ENCODE measurements at regions not wholly inside any gene's neighbourhood (a gene's known extent, or its start where the extent isn't known, plus 50 kb on each side); places are given as distances from the start of the nearest gene placed in this dataset.

DNA sequence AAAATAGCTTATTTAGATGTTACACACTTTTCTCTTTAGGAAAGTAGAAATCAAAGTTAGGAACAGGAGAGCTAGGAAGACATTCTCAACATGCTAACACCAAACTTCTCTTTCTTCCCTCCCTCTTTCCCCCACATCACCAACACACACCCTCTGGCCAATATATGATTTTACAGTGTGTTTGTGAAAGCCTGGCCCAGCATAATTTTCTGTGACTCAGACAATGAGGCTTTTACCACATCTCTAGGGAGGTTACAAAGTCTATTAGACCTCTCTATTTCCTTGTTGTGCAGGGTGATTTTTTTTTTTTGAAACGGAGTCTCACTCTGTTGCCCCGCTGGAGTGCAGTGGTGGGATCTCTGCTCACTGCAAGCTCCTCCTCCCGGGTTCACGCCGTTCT is 189.9 kb downstream of the AASDH start:
- H3K9me3 ChIP-seq (ENCODE audit: severe bottlenecking): no peaks in the 10 kb centered on the region
- H3K4me1 ChIP-seq (ENCODE audit: insufficient read depth, poor library complexity, severe bottlenecking): no peaks in the 10 kb centered on the region
- H3K27me3 ChIP-seq (ENCODE audit: insufficient read depth, poor library complexity, severe bottlenecking): no peaks in the 10 kb centered on the region
- H3K4me3 ChIP-seq (ENCODE audit: severe bottlenecking): no peak overlapping the region
- H3K27ac ChIP-seq (ENCODE audit: poor library complexity, severe bottlenecking): no peak overlapping the region
- no peaks in the 10 kb centered on the region for H3K36me3 ChIP-seq (ENCODE audit: low read depth)
- TF ChIP-seq CTCF (IDR thresholded peaks at IDR 0.05; ENCODE audit: poor library complexity, severe bottlenecking): no peak
- DNase-seq (ENCODE audit: low spot score): no peak
- ATAC-seq (ENCODE audit: low read depth): no peak

- TF ChIP-seq CTCF (IDR thresholded peaks at IDR 0.05; ENCODE audit: poor library complexity, severe bottlenecking): no peak
- Histone ChIP-seq H3K9me3 (ENCODE audit: severe bottlenecking) (no peaks in the 10 kb centered on the region), H3K4me1 (ENCODE audit: insufficient read depth, poor library complexity, severe bottlenecking) (no peaks in the 10 kb centered on the region), H3K4me3 (ENCODE audit: severe bottlenecking) (no peak overlapping the region), H3K27me3 (ENCODE audit: insufficient read depth, poor library complexity, severe bottlenecking) (no peaks in the 10 kb centered on the region), H3K27ac (ENCODE audit: poor library complexity, severe bottlenecking) (no peak overlapping the region), H3K36me3 (ENCODE audit: low read depth) (no peaks in the 10 kb centered on the region)
- DNase-seq (ENCODE audit: low spot score): no peak
- ATAC-seq (ENCODE audit: low read depth): no peak
Observed at GRCh38 chr4:56195025-56195424, 192.3 kb downstream of the AASDH start.

GRCh38 chr4:56191534-56191933 is 195.8 kb downstream of the AASDH start:
- no peaks in the 10 kb centered on the region for H3K36me3 ChIP-seq (ENCODE audit: low read depth)
- no peak for ATAC-seq (ENCODE audit: low read depth)
- no peak for TF ChIP-seq CTCF (IDR thresholded peaks at IDR 0.05; ENCODE audit: poor library complexity, severe bottlenecking)
- no peaks in the 10 kb centered on the region for H3K4me1 ChIP-seq (ENCODE audit: insufficient read depth, poor library complexity, severe bottlenecking)
- no peak overlapping the region for H3K4me3 ChIP-seq (ENCODE audit: severe bottlenecking)
- no peaks in the 10 kb centered on the region for H3K9me3 ChIP-seq (ENCODE audit: severe bottlenecking)
- H3K27me3 ChIP-seq (ENCODE audit: insufficient read depth, poor library complexity, severe bottlenecking): no peaks in the 10 kb centered on the region
- no peak overlapping the region for H3K27ac ChIP-seq (ENCODE audit: poor library complexity, severe bottlenecking)
- DNase-seq (ENCODE audit: low spot score): no peak

GRCh38 chr4:56187688-56188087 is 199.6 kb downstream of the AASDH start:
- DNase-seq (ENCODE audit: low spot score): no peak
- no peaks in the 10 kb centered on the region for H3K9me3 ChIP-seq (ENCODE audit: severe bottlenecking)
- H3K27ac ChIP-seq (ENCODE audit: poor library complexity, severe bottlenecking): no peak overlapping the region
- ATAC-seq (ENCODE audit: low read depth): no peak
- H3K36me3 ChIP-seq (ENCODE audit: low read depth): no peaks in the 10 kb centered on the region
- no peak for TF ChIP-seq CTCF (IDR thresholded peaks at IDR 0.05; ENCODE audit: poor library complexity, severe bottlenecking)
- no peaks in the 10 kb centered on the region for H3K27me3 ChIP-seq (ENCODE audit: insufficient read depth, poor library complexity, severe bottlenecking)
- no peaks in the 10 kb centered on the region for H3K4me1 ChIP-seq (ENCODE audit: insufficient read depth, poor library complexity, severe bottlenecking)
- H3K4me3 ChIP-seq (ENCODE audit: severe bottlenecking): no peak overlapping the region

- Histone ChIP-seq H3K27ac (ENCODE audit: poor library complexity, severe bottlenecking) (no peak overlapping the region), H3K4me3 (ENCODE audit: severe bottlenecking) (no peak overlapping the region), H3K27me3 (ENCODE audit: insufficient read depth, poor library complexity, severe bottlenecking) (no peaks in the 10 kb centered on the region), H3K9me3 (ENCODE audit: severe bottlenecking) (no peaks in the 10 kb centered on the region), H3K36me3 (ENCODE audit: low read depth) (no peaks in the 10 kb centered on the region), H3K4me1 (ENCODE audit: insufficient read depth, poor library complexity, severe bottlenecking) (no peaks in the 10 kb centered on the region)
- ATAC-seq (ENCODE audit: low read depth) (no peak), DNase-seq (ENCODE audit: low spot score) (no peak)
- TF ChIP-seq CTCF (IDR thresholded peaks at IDR 0.05; ENCODE audit: poor library complexity, severe bottlenecking): no peak
Observed at GRCh38 chr4:56186808-56187523, 200.3 kb downstream of the AASDH start.
